Uterus (tissue), 3 donors: ENCODE measurements at regions not wholly inside any gene's neighbourhood (a gene's known extent, or its start where the extent isn't known, plus 50 kb on each side); places are given as distances from the start of the nearest gene placed in this dataset.

Experiments
- DNase-seq, 2 donors: peaks; one replicate each; pipeline ENCODE4 v3.0.0-alpha.2; 2019 to 2020
- H3K27ac ChIP-seq, 2 donors: fragments of 200-600 bp; sonication (generic); 1 replicate in 1 of 2; 2 replicates in 1 of 2; pipeline ENCODE4 v1.5.1; 2016 to 2018
- H3K27me3 ChIP-seq, 2 donors: fragments of 200-600 bp; sonication (generic); one replicate each; pipeline ENCODE4 v1.5.1; 2018 to 2019; ENCODE audit warnings: control low read depth in 1 of 2
- H3K36me3 ChIP-seq, 2 donors: fragments of 200-600 bp; sonication (generic); one replicate each; pipeline ENCODE4 v1.5.1; 2019; ENCODE audit warnings: control low read depth in 1 of 2
- H3K4me1 ChIP-seq, 2 donors: fragments of 200-600 bp; sonication (generic); one replicate each; pipeline ENCODE4 v1.5.1; 2018 to 2019; ENCODE audit warnings: control low read depth in 1 of 2
- H3K4me3 ChIP-seq, 2 donors: fragments of 200-600 bp; sonication (generic); 1 replicate in 1 of 2; 2 replicates in 1 of 2; pipeline ENCODE4 v1.5.1; 2018 to 2019; ENCODE audit warnings: mild to moderate bottlenecking in 1 of 2
- H3K9me3 ChIP-seq, 2 donors: fragments of 200-600 bp; sonication (generic); one replicate each; pipeline ENCODE4 v1.5.1; 2019; ENCODE audit warnings: control low read depth in 1 of 2
- POLR2A ChIP-seq, 2 donors: fragments of 450-650 bp; IDR thresholded peaks; one replicate each; pipeline ENCODE4 v1.6.1; 2016; ENCODE audit warnings: antibody characterized with exemption in 2 of 2, mild to moderate bottlenecking in 1 of 2, moderate library complexity in 1 of 2
- intact Hi-C: fragments of 100-400 bp; cut with DNase I; formaldehyde crosslinking; loops from one replicate; pipeline ENCODE4 v1.15.1; 2023; ENCODE audit warnings: low total_unique reads
- TF ChIP-seq, protein P1 (sequence below), 4 experiments: fragments of 200-600 bp in 2 of 4; fragments of 450-650 bp in 2 of 4; sonication (generic) in 2 of 4; IDR thresholded peaks; one replicate each; pipeline ENCODE4 v1.5.1; 2016 to 2019; ENCODE audit warnings: antibody characterized with exemption in 4 of 4, mild to moderate bottlenecking in 2 of 4, moderate library complexity in 1 of 4
- donor health status: DM: yes; HTN: yes; CAD: no.

DNA sequence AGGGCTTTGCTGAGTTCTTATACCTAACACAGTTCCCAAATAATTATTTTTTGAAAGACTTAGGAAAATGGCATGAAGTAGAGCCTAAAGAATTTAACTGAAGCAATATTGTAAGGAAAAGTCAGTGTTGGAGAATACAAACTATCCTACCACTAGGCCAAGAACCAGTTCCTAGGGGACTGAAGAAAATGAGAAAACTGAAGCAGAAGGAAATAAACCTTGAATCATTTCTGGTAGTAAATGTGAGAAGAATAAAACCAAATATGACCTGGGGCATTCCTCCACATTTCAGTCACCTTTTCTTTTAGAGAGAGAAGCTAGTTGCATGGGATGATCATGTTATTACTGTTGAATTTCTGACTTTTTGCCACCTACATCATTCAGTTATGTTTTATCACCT, 1393.9 kb upstream of the C9orf72 start:
- TF ChIP-seq POLR2A (IDR thresholded peaks at IDR 0.05): no peak
- TF ChIP-seq, protein P1, sequence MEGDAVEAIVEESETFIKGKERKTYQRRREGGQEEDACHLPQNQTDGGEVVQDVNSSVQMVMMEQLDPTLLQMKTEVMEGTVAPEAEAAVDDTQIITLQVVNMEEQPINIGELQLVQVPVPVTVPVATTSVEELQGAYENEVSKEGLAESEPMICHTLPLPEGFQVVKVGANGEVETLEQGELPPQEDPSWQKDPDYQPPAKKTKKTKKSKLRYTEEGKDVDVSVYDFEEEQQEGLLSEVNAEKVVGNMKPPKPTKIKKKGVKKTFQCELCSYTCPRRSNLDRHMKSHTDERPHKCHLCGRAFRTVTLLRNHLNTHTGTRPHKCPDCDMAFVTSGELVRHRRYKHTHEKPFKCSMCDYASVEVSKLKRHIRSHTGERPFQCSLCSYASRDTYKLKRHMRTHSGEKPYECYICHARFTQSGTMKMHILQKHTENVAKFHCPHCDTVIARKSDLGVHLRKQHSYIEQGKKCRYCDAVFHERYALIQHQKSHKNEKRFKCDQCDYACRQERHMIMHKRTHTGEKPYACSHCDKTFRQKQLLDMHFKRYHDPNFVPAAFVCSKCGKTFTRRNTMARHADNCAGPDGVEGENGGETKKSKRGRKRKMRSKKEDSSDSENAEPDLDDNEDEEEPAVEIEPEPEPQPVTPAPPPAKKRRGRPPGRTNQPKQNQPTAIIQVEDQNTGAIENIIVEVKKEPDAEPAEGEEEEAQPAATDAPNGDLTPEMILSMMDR (IDR thresholded peaks at IDR 0.05): no peak

DNA sequence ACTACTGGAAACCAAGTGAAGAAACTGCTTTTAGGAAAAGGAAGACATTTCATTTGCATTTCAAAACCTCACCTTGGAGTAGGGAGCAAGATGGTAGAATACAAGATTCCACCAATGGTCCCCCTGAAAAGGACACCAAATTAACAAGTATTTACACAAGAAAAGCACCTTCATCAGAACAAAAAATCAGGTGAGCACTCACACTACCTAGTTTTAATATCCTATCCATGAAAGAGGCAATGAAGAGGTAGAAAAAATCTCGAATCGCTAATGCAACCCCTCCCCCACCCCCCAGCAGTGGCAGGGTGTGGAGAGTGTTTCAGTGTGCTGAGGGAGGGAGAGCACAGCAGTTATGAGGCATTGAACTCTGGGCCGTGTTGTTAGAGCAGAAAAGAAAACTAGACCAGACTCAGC, 1397.0 kb upstream of the C9orf72 start:
- Histone ChIP-seq H3K27ac (no peak overlapping the region), H3K9me3 (no peaks in the 10 kb centered on the region), H3K36me3 (no peaks in the 10 kb centered on the region), H3K27me3 (no peaks in the 10 kb centered on the region), H3K4me1 (no peaks in the 10 kb centered on the region), H3K4me3 (no peak overlapping the region)
- intact Hi-C loops: no loop called here
- TF ChIP-seq POLR2A (IDR thresholded peaks at IDR 0.05): no peak
- TF ChIP-seq, protein P1 (IDR thresholded peaks at IDR 0.05): no peak
- DNase-seq: no peak

More for the DNA sequence above, 1393.9 kb upstream of the C9orf72 start:
- H3K27ac ChIP-seq: no peak overlapping the region
- intact Hi-C loops: no loop called here
- H3K36me3 ChIP-seq: no peaks in the 10 kb centered on the region
- no peak for DNase-seq
- H3K27me3 ChIP-seq: no peaks in the 10 kb centered on the region
- no peak overlapping the region for H3K4me3 ChIP-seq
- no peaks in the 10 kb centered on the region for H3K4me1 ChIP-seq
- no peaks in the 10 kb centered on the region for H3K9me3 ChIP-seq

DNA sequence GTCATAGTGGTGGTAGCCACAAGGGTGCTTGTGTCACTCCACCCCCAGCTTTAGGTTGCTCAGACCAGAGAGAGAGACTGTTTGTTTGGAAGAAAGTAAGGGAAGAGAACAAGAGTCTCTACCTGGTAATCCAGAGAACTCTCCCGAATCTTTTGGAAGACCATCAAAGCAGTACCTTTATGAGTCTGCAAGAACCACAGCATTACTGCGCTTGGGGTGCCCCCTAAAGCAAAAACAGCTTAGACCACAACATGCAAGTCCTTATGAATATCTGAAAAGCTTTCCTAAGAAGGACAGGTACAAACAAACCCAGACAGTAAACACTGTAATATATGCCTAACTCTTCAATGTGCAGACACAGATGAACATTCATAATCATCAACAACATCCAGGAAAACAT, 1398.6 kb upstream of the C9orf72 start:
- Histone ChIP-seq H3K27me3 (no peaks in the 10 kb centered on the region), H3K27ac (no peak overlapping the region), H3K4me1 (no peaks in the 10 kb centered on the region), H3K9me3 (no peaks in the 10 kb centered on the region), H3K4me3 (no peak overlapping the region), H3K36me3 (no peaks in the 10 kb centered on the region)
- TF ChIP-seq POLR2A (IDR thresholded peaks at IDR 0.05): no peak
- TF ChIP-seq, protein P1 (IDR thresholded peaks at IDR 0.05): no peak
- no peak for DNase-seq
- intact Hi-C loops: no loop called here

DNA sequence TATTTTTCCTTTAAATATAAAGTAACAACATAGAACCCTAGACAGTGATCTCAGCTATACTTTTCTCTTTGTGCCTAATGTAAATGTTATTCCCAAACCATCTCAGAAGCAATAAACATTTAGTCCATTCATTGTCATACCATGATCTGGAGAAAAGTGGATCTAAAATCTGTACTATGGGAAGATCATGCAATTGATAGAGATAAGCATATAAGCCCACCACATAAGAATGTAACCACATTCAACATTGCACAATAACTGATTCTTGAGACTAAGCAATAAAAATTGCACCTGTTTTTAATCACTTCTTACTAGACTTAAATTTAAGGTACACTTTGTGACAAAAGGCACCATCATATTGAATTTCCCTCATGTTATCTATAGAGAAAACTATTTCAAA, 1403.0 kb upstream of the C9orf72 start:
- TF ChIP-seq POLR2A (IDR thresholded peaks at IDR 0.05): no peak
- TF ChIP-seq, protein P1 (IDR thresholded peaks at IDR 0.05): no peak
- Histone ChIP-seq H3K27ac (no peak overlapping the region), H3K4me1 (no peaks in the 10 kb centered on the region), H3K36me3 (no peaks in the 10 kb centered on the region), H3K9me3 (no peaks in the 10 kb centered on the region), H3K4me3 (no peak overlapping the region), H3K27me3 (no peaks in the 10 kb centered on the region)
- no peak for DNase-seq
- intact Hi-C loops: no loop called here

DNA sequence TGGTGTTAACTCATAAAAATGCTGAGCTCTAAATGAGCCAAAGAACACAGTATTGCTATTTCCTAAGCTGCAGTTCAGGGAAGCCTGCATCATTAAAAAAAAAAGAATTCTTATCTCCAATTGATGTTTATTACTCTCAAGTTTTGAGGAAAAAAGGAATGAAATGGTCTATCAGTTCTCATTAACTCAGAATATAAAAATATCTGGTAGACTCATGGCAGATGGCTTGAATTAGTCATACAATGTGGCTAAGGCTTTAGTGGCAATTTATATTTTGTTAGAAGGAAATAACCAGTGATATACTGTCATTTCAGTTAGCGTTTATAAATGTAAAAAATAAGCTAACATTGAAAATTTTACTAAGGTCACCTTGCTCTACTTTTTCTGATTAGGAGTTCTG, 1403.4 kb upstream of the C9orf72 start:
- no peak overlapping the region for H3K27ac ChIP-seq
- no peaks in the 10 kb centered on the region for H3K4me1 ChIP-seq
- H3K27me3 ChIP-seq: no peaks in the 10 kb centered on the region
- TF ChIP-seq, protein P1 (IDR thresholded peaks at IDR 0.05): no peak
- TF ChIP-seq POLR2A (IDR thresholded peaks at IDR 0.05): no peak
- intact Hi-C loops: no loop called here
- no peak overlapping the region for H3K4me3 ChIP-seq
- no peaks in the 10 kb centered on the region for H3K36me3 ChIP-seq
- H3K9me3 ChIP-seq: no peaks in the 10 kb centered on the region
- no peak for DNase-seq
